SK-N-SH (cell line): ENCODE measurements at regions not wholly inside any gene's neighbourhood (a gene's known extent, or its start where the extent isn't known, plus 50 kb on each side); places are given as distances from the start of the nearest gene placed in this dataset.

Experiments used
- CTCF ChIA-PET: fragments of 300-600, 350-600 bp; formaldehyde crosslinking; extraction: SDS; loops from one replicate; lab custom pipeline; 2021; lab: Yijun Ruan, JAX
- POLR2A ChIA-PET: fragments of 350-600 bp; sonication (Branson Sonifier 250); formaldehyde crosslinking; extraction: SDS; loops from one replicate; lab custom pipeline; 2020; ENCODE audit warnings: antibody characterized with exemption, inconsistent platforms; lab: Yijun Ruan, JAX
- DNase-seq: peaks from one replicate; pipeline ENCODE4 v3.0.0; 2012
- H2AFZ ChIP-seq: fragments of 200-600 bp; sonication (generic); 2 replicates; pipeline ENCODE4 v1.8.1; 2016; ENCODE audit warnings: antibody characterized with exemption, mild to moderate bottlenecking, low read depth
- H3F3A ChIP-seq: fragments of 200-600 bp; sonication (generic); replicated peaks from 2 replicates; pipeline ENCODE3; 2016; ENCODE audit warnings: antibody characterized with exemption, mild to moderate bottlenecking; ENCODE audit not compliant: insufficient read depth
- H3K27ac ChIP-seq, 2 experiments: fragments of 200-500 bp in 1 of 2; fragments of 200-600 bp in 1 of 2; sonication (Bioruptor generic) in 1 of 2; sonication (generic), shearing (Covaris generic) in 1 of 2; 2 replicates each; pipeline versions ENCODE4 v1.5.1 to v1.6.1; 2014 to 2016; ENCODE audit warnings: low read depth in 2 of 2, inconsistent platforms in 1 of 2, low read length in 1 of 2, mild to moderate bottlenecking in 1 of 2, mixed read lengths in 1 of 2
- H3K27me3 ChIP-seq: fragments of 200-600 bp; sonication (generic), shearing (Covaris generic); 2 replicates; pipeline ENCODE4 v1.6.1; 2016; ENCODE audit warnings: mixed run types; ENCODE audit not compliant: insufficient read depth
- H3K36me3 ChIP-seq, 2 experiments: fragments of 200-500 bp in 1 of 2; fragments of 200-600 bp in 1 of 2; sonication (Bioruptor generic) in 1 of 2; sonication (generic) in 1 of 2; replicated peaks in 1 of 2; 2 replicates each; pipeline versions ENCODE3 to v1.5.1; 2014 to 2016; ENCODE audit warnings: low read length in 1 of 2, mild to moderate bottlenecking in 1 of 2; ENCODE audit not compliant: insufficient read depth in 2 of 2, control insufficient read depth in 1 of 2
- H3K4me1 ChIP-seq, 2 experiments: fragments of 200-500 bp in 1 of 2; fragments of 200-600 bp in 1 of 2; sonication (Bioruptor generic) in 1 of 2; sonication (generic), shearing (Covaris generic) in 1 of 2; 2 replicates each; pipeline versions ENCODE4 v1.5.1 to v1.6.1; 2014 to 2016; ENCODE audit warnings: low read depth in 1 of 2, low read length in 1 of 2, mixed run types in 1 of 2; ENCODE audit not compliant: insufficient read depth in 2 of 2, control insufficient read depth in 1 of 2
- H3K4me2 ChIP-seq: fragments of 200-600 bp; sonication (generic), shearing (Covaris generic); 2 replicates; pipeline ENCODE4 v1.6.1; 2017; ENCODE audit warnings: mixed run types
- H3K4me3 ChIP-seq, 2 experiments: fragments of 200-500 bp in 1 of 2; fragments of 200-600 bp in 1 of 2; sonication (Bioruptor generic) in 1 of 2; sonication (generic), shearing (Covaris generic) in 1 of 2; 2 replicates each; pipeline versions ENCODE4 v1.5.1 to v1.8.1; 2014 to 2016; ENCODE audit warnings: low read depth in 2 of 2, inconsistent platforms in 1 of 2, low read length in 1 of 2, mild to moderate bottlenecking in 1 of 2, mixed read lengths in 1 of 2, moderate library complexity in 1 of 2
- H3K79me2 ChIP-seq: fragments of 200-600 bp; sonication (generic); 2 replicates; pipeline ENCODE4 v1.8.1; 2017; ENCODE audit warnings: mild to moderate bottlenecking; ENCODE audit not compliant: insufficient read depth
- H3K9ac ChIP-seq: fragments of 200-600 bp; sonication (generic); 2 replicates; pipeline ENCODE4 v1.6.1; 2017; ENCODE audit warnings: mixed run types
- H3K9me2 ChIP-seq: fragments of 200-600 bp; sonication (generic); 2 replicates; pipeline ENCODE4 v1.6.1; 2017; ENCODE audit warnings: mixed run types
- H3K9me3 ChIP-seq: fragments of 200-600 bp; sonication (generic); 2 replicates; pipeline ENCODE4 v1.6.1; 2017; ENCODE audit warnings: mixed run types, mild to moderate bottlenecking, moderate library complexity
- H4K20me1 ChIP-seq: fragments of 200-600 bp; sonication (generic); 2 replicates; pipeline ENCODE4 v1.6.1; 2017; ENCODE audit warnings: mild to moderate bottlenecking, mixed run types; ENCODE audit not compliant: insufficient read depth
- CHD2 ChIP-seq: fragments of 150-350 bp; IDR thresholded peaks from 2 replicates; pipeline ENCODE4 v1.6.1; 2018; ENCODE audit warnings: low read length; ENCODE audit not compliant: partially characterized antibody
- FOSL2 ChIP-seq: IDR thresholded peaks from 2 replicates; pipeline ENCODE4 v1.4.0; 2012; ENCODE audit warnings: low read depth, mild to moderate bottlenecking, moderate library complexity, borderline replicate concordance
- MAX ChIP-seq: IDR thresholded peaks from 2 replicates; pipeline ENCODE4 v1.4.0; 2012; ENCODE audit warnings: low read depth
- NFIC ChIP-seq: IDR thresholded peaks from 2 replicates; pipeline ENCODE4 v1.4.0; 2012; ENCODE audit warnings: borderline replicate concordance
- RAD21 ChIP-seq: IDR thresholded peaks from 2 replicates; pipeline ENCODE4 v1.6.1; 2012; ENCODE audit warnings: mild to moderate bottlenecking, low read length
- RCOR1 ChIP-seq: fragments of 150-350 bp; IDR thresholded peaks from 2 replicates; pipeline ENCODE4 v1.6.1; 2017; ENCODE audit warnings: antibody characterized with exemption, low read length
- REST ChIP-seq: IDR thresholded peaks from 2 replicates; pipeline ENCODE4 v1.6.1; 2012; ENCODE audit warnings: mild to moderate bottlenecking, low read depth, low read length, moderate library complexity
- RXRA ChIP-seq: IDR thresholded peaks from 2 replicates; pipeline ENCODE4 v1.4.0; 2012; ENCODE audit warnings: low read depth, mild to moderate bottlenecking, borderline replicate concordance
- SIN3A ChIP-seq: IDR thresholded peaks from 2 replicates; pipeline ENCODE4 v1.6.1; 2012; ENCODE audit warnings: low read depth, mild to moderate bottlenecking, low read length, moderate library complexity, borderline replicate concordance
- SMC3 ChIP-seq: IDR thresholded peaks from 2 replicates; pipeline ENCODE4 v1.6.1; 2012; ENCODE audit warnings: low read depth, low read length, improper control_type of control experiment
- TCF12 ChIP-seq: IDR thresholded peaks from 2 replicates; pipeline ENCODE4 v1.4.0; 2012
- ZBTB33 ChIP-seq: IDR thresholded peaks from 2 replicates; pipeline ENCODE4 v1.4.0; 2012; ENCODE audit warnings: low read depth, borderline replicate concordance
- WGBS: methylation state at CpG from one replicate; pipeline ENCODE4 v1.1.6; 2017; ENCODE audit warnings: low lambda C conversion rate; 5-methylcytosine and 5-hydroxymethylcytosine counted together
- TF ChIP-seq, protein P1 (sequence below): fragments of 150-350 bp; IDR thresholded peaks from 2 replicates; pipeline ENCODE4 v1.6.1; 2016; ENCODE audit warnings: mild to moderate bottlenecking, low read depth, low read length
- TF ChIP-seq, protein P2 (sequence below): fragments of 200-600 bp; sonication (generic); IDR thresholded peaks from 2 replicates; pipeline ENCODE4 v1.6.1; 2017; ENCODE audit warnings: antibody characterized with exemption, mild to moderate bottlenecking, moderate library complexity

- POLR2A ChIA-PET = no interaction called here
- Histone ChIP-seq H3K4me1 (no peaks in the 10 kb centered on the region), H3K27me3 (no peaks in the 10 kb centered on the region), H3K9me2 (0 out of 2 replicates have a peak, but pooled peaks cover 3% of the 10 kb centered on the region), H3K36me3 (no peaks in the 10 kb centered on the region), H3K9me3 (no peaks in the 10 kb centered on the region; the same call in 1 of the 2 replicates), H4K20me1 (no peaks in the 10 kb centered on the region), H3F3A (no peaks in the 10 kb centered on the region), H3K79me2 (no peaks in the 10 kb centered on the region), H3K9ac (no peak overlapping the region), H3K4me3 (no peak overlapping the region), H2AFZ (no peak overlapping the region), H3K27ac (no peak overlapping the region), H3K4me2 (no peak overlapping the region)
- no peak for DNase-seq
- 0% methylated on average over 1 of the region's 1 CpG for WGBS
- CTCF ChIA-PET = no interaction called here
- TF ChIP-seq CHD2 (no peak), TCF12 (no peak), RAD21 (no peak), ZBTB33 (no peak), MAX (no peak), RXRA (no peak), NFIC (no peak), RCOR1 (no peak), SIN3A (no peak), FOSL2 (no peak), REST (no peak), SMC3 (no peak)
- TF ChIP-seq, protein P1, sequence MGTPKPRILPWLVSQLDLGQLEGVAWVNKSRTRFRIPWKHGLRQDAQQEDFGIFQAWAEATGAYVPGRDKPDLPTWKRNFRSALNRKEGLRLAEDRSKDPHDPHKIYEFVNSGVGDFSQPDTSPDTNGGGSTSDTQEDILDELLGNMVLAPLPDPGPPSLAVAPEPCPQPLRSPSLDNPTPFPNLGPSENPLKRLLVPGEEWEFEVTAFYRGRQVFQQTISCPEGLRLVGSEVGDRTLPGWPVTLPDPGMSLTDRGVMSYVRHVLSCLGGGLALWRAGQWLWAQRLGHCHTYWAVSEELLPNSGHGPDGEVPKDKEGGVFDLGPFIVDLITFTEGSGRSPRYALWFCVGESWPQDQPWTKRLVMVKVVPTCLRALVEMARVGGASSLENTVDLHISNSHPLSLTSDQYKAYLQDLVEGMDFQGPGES = no peak
- TF ChIP-seq, protein P2, sequence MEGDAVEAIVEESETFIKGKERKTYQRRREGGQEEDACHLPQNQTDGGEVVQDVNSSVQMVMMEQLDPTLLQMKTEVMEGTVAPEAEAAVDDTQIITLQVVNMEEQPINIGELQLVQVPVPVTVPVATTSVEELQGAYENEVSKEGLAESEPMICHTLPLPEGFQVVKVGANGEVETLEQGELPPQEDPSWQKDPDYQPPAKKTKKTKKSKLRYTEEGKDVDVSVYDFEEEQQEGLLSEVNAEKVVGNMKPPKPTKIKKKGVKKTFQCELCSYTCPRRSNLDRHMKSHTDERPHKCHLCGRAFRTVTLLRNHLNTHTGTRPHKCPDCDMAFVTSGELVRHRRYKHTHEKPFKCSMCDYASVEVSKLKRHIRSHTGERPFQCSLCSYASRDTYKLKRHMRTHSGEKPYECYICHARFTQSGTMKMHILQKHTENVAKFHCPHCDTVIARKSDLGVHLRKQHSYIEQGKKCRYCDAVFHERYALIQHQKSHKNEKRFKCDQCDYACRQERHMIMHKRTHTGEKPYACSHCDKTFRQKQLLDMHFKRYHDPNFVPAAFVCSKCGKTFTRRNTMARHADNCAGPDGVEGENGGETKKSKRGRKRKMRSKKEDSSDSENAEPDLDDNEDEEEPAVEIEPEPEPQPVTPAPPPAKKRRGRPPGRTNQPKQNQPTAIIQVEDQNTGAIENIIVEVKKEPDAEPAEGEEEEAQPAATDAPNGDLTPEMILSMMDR = no peak
Measured at GRCh38 chrX:148156986-148157385, 175.8 kb downstream of the FMR1NB start.
